ENCODE measurements at regions not wholly inside any gene's neighbourhood (a gene's known extent, or its start where the extent isn't known, plus 50 kb on each side); places are given as distances from the start of the nearest gene placed in this dataset.

DNA sequence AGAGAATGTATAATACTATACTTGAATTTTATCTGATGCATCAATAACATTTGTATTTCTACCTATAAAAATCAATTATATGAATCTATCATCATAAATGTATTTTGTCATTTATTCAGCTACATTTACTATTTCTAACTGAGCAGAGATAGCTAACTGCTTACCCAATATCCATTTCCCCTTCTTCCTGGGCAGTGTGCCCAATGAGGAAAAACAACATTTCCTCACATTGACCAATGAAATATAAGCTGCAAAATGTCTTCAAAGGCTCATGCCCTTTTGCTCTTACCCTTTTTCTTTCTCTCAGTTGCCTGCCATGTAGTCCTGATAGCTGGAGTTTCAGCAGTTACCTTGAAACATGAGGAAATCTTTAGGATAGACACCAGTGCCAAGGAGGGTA, 385.8 kb upstream of the PCSK5 start:
- CTCF ChIA-PET = no interaction called here
- FAIRE-seq = no peak
- POLR2A ChIA-PET = no interaction called here
- no peak overlapping the region for H3K27ac ChIP-seq
- H3K4me3 ChIP-seq = no peak overlapping the region
- no peak for ATAC-seq
- DNase-seq (ENCODE audit: low read depth in 1 of 2, low spot score in 1 of 2) = no peak
- no peak overlapping the region for H3K4me2 ChIP-seq
- H3K4me1 ChIP-seq = no peaks in the 10 kb centered on the region
- no peaks in the 10 kb centered on the region for H3K9me3 ChIP-seq
- no peak for TF ChIP-seq PHF8 (IDR thresholded peaks at IDR 0.05; ENCODE audit: borderline replicate concordance, low read depth)
- no peak for TF ChIP-seq ZSCAN20 (CRISPR knock-in tag; IDR thresholded peaks at IDR 0.05)
- no peak for TF ChIP-seq NFE2L2 (conservative IDR thresholded peaks at IDR 0.05; ENCODE audit: low read length)

GRCh38 chr9:75505654-75506053, 384.8 kb upstream of the PCSK5 start:
- H3K4me1 ChIP-seq = no peaks in the 10 kb centered on the region
- FAIRE-seq (no peak), ATAC-seq (no peak), DNase-seq (ENCODE audit: low read depth in 1 of 2, low spot score in 1 of 2) (no peak)
- H3K9me3 ChIP-seq = no peaks in the 10 kb centered on the region
- no peak overlapping the region for H3K27ac ChIP-seq
- POLR2A ChIA-PET = no interaction called here
- CTCF ChIA-PET = interaction anchor here (0.6 kb wide), 1 partner anchor 582 kb away, joined by 4 read pairs; no protein-coding TSS in a partner anchor
- no peak overlapping the region for H3K4me2 ChIP-seq
- H3K4me3 ChIP-seq = no peak overlapping the region
- TF ChIP-seq POLR2A (IDR thresholded peaks at IDR 0.05; ENCODE audit: low read length) = no peak
- no peak for TF ChIP-seq CHD4 (IDR thresholded peaks at IDR 0.05; ENCODE audit: borderline replicate concordance)
- TF ChIP-seq FOXS1 (CRISPR knock-in tag; IDR thresholded peaks at IDR 0.05) = no peak
- TF ChIP-seq PHF8 (IDR thresholded peaks at IDR 0.05; ENCODE audit: borderline replicate concordance, low read depth) = no peak
- TF ChIP-seq ATOH8 (CRISPR knock-in tag; IDR thresholded peaks at IDR 0.05; ENCODE audit: low read depth) = no peak
- no peak for TF ChIP-seq HOXB13 (CRISPR knock-in tag; IDR thresholded peaks at IDR 0.05; ENCODE audit: low read depth)
- TF ChIP-seq RAD21 (conservative IDR thresholded peaks at IDR 0.05 in 1 of 2, IDR thresholded peaks at IDR 0.05 in 1 of 2) = no peak
- TF ChIP-seq, protein P1, sequence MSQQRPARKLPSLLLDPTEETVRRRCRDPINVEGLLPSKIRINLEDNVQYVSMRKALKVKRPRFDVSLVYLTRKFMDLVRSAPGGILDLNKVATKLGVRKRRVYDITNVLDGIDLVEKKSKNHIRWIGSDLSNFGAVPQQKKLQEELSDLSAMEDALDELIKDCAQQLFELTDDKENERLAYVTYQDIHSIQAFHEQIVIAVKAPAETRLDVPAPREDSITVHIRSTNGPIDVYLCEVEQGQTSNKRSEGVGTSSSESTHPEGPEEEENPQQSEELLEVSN (IDR thresholded peaks at IDR 0.05; ENCODE audit: borderline replicate concordance, low read depth) = no peak
- TF ChIP-seq NR3C1 (IDR thresholded peaks at IDR 0.05) = no peak
- no peak for TF ChIP-seq KDM5A (IDR thresholded peaks at IDR 0.05)
- TF ChIP-seq ZSCAN20 (CRISPR knock-in tag; IDR thresholded peaks at IDR 0.05) = no peak
- no peak for TF ChIP-seq RFX5 (IDR thresholded peaks at IDR 0.05)

- Histone ChIP-seq H3K4me1 (no peaks in the 10 kb centered on the region), H3K4me2 (no peak overlapping the region), H3K9me3 (no peaks in the 10 kb centered on the region), H3K4me3 (no peak overlapping the region), H3K27ac (no peak overlapping the region)
- FAIRE-seq (no peak), ATAC-seq (no peak), DNase-seq (ENCODE audit: low read depth in 1 of 2, low spot score in 1 of 2) (no peak)
- TF ChIP-seq HOXB5 (CRISPR knock-in tag; IDR thresholded peaks at IDR 0.05) = no peak
- no peak for TF ChIP-seq BHLHE40 (IDR thresholded peaks at IDR 0.05; ENCODE audit: low read depth, low read length)
- TF ChIP-seq EHF (CRISPR knock-in tag; IDR thresholded peaks at IDR 0.05) = no peak
- ChIA-PET CTCF (no interaction called here), POLR2A (no interaction called here)
Observed at GRCh38 chr9:75529463-75529862, 361.0 kb upstream of the PCSK5 start.

DNA sequence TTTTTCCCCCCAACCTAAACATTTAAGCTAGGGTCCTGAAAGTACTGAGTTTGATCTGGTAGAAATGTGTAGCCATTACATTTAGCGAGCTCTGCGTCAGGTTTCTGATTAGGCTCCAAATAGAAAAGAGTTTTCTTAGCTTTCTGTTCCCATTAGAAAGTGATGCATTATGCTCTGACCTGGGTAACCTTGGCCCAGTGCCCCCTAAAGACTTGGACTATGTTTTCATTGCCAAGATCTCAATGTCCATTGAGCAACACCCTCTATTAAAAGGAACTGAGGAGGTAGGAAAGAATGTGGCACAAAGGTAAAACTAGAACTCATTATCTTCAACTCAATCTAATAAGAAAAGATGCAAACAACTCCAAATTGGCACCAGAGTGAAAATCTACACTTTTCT, 358.9 kb upstream of the PCSK5 start:
- FAIRE-seq = no peak
- TF ChIP-seq BCL3 (IDR thresholded peaks at IDR 0.05) = no peak
- Histone ChIP-seq H3K27ac (no peak overlapping the region), H3K4me3 (no peak overlapping the region), H3K4me2 (no peak overlapping the region), H3K9me3 (no peaks in the 10 kb centered on the region), H3K4me1 (no peaks in the 10 kb centered on the region)
- WGBS (ENCODE audit: missing lambda C conversion rate) = 12% methylated on average over 2 of the region's 2 CpGs
- CTCF ChIA-PET = no interaction called here
- no peak for DNase-seq (ENCODE audit: low read depth in 1 of 2, low spot score in 1 of 2)
- no peak for ATAC-seq
- POLR2A ChIA-PET = no interaction called here
